Left lung (tissue), 4 donors: ENCODE measurements at regions not wholly inside any gene's neighbourhood (a gene's known extent, or its start where the extent isn't known, plus 50 kb on each side); places are given as distances from the start of the nearest gene placed in this dataset.

Experiments
- ATAC-seq: fragments of 200-7000 bp; cut with Tn5 transposase; one replicate; pipeline ENCODE4 v1.9.1; 2020; ENCODE audit warnings: moderate library complexity
- DNase-seq, 4 donors: peaks; one replicate each; pipeline ENCODE4 v3.0.0-alpha.2; 2013 to 2020
- H3K27ac ChIP-seq, 2 donors: fragments of 200-600 bp; sonication (generic) in 1 of 2; one replicate each; pipeline versions ENCODE4 v1.5.0 to v1.8.0; 2020 to 2021
- H3K27me3 ChIP-seq, 2 donors: fragments of 200-600 bp; sonication (generic) in 1 of 2; one replicate each; pipeline versions ENCODE4 v1.5.0 to v1.8.0; 2020 to 2021
- H3K36me3 ChIP-seq, 2 donors: fragments of 200-600 bp; sonication (generic) in 1 of 2; one replicate each; pipeline versions ENCODE4 v1.5.0 to v1.8.0; 2020 to 2021
- H3K4me1 ChIP-seq, 2 donors: fragments of 200-600 bp; one replicate each; pipeline ENCODE4 v1.8.0; 2021
- H3K4me3 ChIP-seq, 2 donors: fragments of 200-600 bp; sonication (generic) in 1 of 2; one replicate each; pipeline versions ENCODE4 v1.5.0 to v1.8.0; 2020 to 2021; ENCODE audit warnings: mild to moderate bottlenecking in 1 of 2
- H3K9me3 ChIP-seq, 2 donors: fragments of 200-600 bp; sonication (generic) in 1 of 2; one replicate each; pipeline versions ENCODE4 v1.5.0 to v1.8.0; 2020 to 2021
- intact Hi-C, 2 donors: fragments of 100-400 bp; cut with DNase I; formaldehyde crosslinking; loops; one replicate each; pipeline versions ENCODE4 v1.11.2 to v1.14.2; 2022
- TF ChIP-seq, protein P1 (sequence below), 2 donors: fragments of 200-600 bp; sonication (generic) in 1 of 2; IDR thresholded peaks; one replicate each; pipeline versions ENCODE4 v1.5.0 to v1.8.0; 2021; ENCODE audit warnings: antibody characterized with exemption in 2 of 2
- donor health status: DM: no; HTN: yes; CAD: no.
- donor health status: DM: no; HTN: no; CAD: no.

DNA sequence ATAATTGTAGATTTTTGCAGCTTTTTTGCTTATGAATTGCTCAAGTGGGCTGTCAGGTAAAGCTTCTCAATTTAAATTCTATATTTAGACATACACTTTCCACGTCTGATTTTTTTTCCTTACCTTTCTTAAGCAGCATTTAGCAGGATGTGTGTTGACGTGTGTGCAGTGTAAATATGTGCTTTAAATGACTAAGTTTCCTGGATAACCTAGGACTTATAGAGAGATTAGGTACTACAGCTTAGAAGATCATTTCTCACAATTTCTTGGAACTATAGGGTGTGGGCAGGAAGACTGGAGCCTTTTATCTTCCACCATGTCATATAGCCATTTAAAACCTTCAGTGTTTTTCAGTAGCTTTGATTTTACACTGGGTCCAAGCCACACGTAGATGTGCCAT is 263.5 kb downstream of the NOVA1 start:
- TF ChIP-seq, protein P1, sequence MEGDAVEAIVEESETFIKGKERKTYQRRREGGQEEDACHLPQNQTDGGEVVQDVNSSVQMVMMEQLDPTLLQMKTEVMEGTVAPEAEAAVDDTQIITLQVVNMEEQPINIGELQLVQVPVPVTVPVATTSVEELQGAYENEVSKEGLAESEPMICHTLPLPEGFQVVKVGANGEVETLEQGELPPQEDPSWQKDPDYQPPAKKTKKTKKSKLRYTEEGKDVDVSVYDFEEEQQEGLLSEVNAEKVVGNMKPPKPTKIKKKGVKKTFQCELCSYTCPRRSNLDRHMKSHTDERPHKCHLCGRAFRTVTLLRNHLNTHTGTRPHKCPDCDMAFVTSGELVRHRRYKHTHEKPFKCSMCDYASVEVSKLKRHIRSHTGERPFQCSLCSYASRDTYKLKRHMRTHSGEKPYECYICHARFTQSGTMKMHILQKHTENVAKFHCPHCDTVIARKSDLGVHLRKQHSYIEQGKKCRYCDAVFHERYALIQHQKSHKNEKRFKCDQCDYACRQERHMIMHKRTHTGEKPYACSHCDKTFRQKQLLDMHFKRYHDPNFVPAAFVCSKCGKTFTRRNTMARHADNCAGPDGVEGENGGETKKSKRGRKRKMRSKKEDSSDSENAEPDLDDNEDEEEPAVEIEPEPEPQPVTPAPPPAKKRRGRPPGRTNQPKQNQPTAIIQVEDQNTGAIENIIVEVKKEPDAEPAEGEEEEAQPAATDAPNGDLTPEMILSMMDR (IDR thresholded peaks at IDR 0.05), result no peak
- no peaks in the 10 kb centered on the region for H3K4me1 ChIP-seq
- no peaks in the 10 kb centered on the region for H3K9me3 ChIP-seq
- no peaks in the 10 kb centered on the region for H3K36me3 ChIP-seq
- H3K27me3 ChIP-seq, result no peaks in the 10 kb centered on the region
- intact Hi-C loops, result no loop called here
- ATAC-seq, result no peak
- no peak overlapping the region for H3K27ac ChIP-seq
- no peak for DNase-seq
- H3K4me3 ChIP-seq, result no peak overlapping the region

DNA sequence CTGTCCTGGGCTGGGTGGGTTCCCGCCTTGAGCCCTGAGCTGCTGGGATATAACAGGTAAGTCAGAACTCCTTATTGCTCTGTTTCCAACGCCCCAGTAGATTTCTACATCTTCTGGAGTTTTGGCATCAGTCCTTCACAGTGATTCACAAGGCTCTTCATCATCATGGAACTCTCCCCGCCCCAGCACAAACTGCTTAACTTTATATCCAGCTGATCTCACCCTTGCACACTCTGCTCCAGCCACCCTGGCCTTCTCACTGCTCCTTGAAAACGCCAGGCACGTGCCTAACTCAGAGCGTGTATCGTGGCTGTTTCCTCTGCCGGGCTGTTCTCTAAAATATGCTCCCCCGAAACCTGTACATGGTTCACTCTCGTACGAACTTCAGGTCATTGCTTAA is 264.9 kb downstream of the NOVA1 start:
- no peaks in the 10 kb centered on the region for H3K27me3 ChIP-seq
- H3K36me3 ChIP-seq, result no peaks in the 10 kb centered on the region
- no peak overlapping the region for H3K27ac ChIP-seq
- no peaks in the 10 kb centered on the region for H3K4me1 ChIP-seq
- H3K4me3 ChIP-seq, result no peak overlapping the region
- no peaks in the 10 kb centered on the region for H3K9me3 ChIP-seq
- DNase-seq, result peak in 1 of 4 donors; percentile 15
- ATAC-seq, result no peak
- intact Hi-C loops, result no loop called here
- TF ChIP-seq, protein P1 (IDR thresholded peaks at IDR 0.05), result no peak

DNA sequence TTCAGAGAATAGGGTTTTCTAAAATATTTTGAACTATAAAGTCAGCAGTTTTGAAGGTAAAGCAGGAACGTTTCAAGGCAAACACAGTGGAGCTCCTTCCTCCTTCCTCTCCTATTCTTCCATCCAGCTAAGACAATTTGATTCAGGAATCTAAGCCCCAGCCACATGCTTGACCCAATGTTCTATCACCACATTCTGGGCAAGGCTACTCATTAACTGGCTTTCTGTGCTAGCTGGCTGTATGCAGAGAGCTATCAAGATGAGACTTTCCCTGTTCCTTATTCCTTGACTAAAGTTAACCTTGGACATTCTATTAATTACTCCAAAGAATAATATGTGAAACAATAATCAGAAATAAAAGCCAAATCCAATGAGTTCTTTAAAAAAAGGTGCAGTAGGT is 266.9 kb downstream of the NOVA1 start:
- TF ChIP-seq, protein P1 (IDR thresholded peaks at IDR 0.05), result no peak
- no peaks in the 10 kb centered on the region for H3K27me3 ChIP-seq
- no peaks in the 10 kb centered on the region for H3K4me1 ChIP-seq
- no peak overlapping the region for H3K27ac ChIP-seq
- no peaks in the 10 kb centered on the region for H3K9me3 ChIP-seq
- H3K4me3 ChIP-seq, result no peak overlapping the region
- H3K36me3 ChIP-seq, result no peaks in the 10 kb centered on the region
- ATAC-seq, result no peak
- DNase-seq, result no peak
- intact Hi-C loops, result no loop called here

DNA sequence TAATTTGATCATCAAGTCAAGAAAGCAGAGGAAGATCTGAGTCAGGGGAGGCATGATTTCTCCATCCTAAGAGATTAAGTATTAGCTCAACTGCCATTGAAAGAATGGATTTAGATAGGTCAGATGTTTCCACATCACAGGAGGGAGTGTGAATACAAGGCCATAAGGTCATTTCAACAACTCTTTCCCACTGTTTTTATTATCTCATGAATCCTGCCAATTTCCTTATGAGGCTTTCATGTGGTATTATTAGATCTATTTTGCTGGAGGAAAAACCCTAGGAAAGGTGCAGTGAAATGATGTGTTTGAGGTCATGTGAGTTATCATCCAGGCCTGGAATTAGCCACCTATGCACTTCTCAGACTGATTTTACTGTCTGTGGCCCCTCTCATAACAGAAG is 269.0 kb downstream of the NOVA1 start:
- Histone ChIP-seq H3K27me3 (no peaks in the 10 kb centered on the region), H3K4me1 (no peaks in the 10 kb centered on the region), H3K27ac (no peak overlapping the region), H3K4me3 (no peak overlapping the region), H3K36me3 (no peaks in the 10 kb centered on the region), H3K9me3 (no peaks in the 10 kb centered on the region)
- TF ChIP-seq, protein P1 (IDR thresholded peaks at IDR 0.05), result no peak
- ATAC-seq (no peak), DNase-seq (no peak)
- intact Hi-C loops, result no loop called here

DNA sequence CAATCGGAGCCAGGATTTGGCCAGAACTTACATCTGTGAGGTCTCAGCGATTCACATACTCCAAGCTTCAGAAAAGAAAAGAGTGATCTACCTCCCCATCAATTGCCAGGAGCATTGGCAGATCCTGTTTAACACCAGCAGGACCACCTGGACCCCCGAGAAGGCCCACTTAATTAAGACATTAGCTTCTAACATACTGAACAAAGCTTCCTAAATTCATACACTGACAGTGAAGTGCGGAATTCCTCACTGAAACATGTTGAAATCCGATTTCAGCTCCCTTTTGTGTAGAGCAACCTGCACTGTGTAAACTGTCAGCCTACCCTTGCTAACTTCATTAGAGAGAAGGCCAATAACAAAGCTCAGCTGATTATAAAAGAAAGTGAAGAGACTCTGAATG is 274.0 kb downstream of the NOVA1 start:
- H3K4me1 ChIP-seq, result no peaks in the 10 kb centered on the region
- intact Hi-C loops, result no loop called here
- no peaks in the 10 kb centered on the region for H3K9me3 ChIP-seq
- no peaks in the 10 kb centered on the region for H3K27me3 ChIP-seq
- no peaks in the 10 kb centered on the region for H3K36me3 ChIP-seq
- ATAC-seq (no peak), DNase-seq (peak in 2 of 4 donors; percentile 12)
- no peak overlapping the region for H3K4me3 ChIP-seq
- TF ChIP-seq, protein P1 (IDR thresholded peaks at IDR 0.05), result no peak
- no peak overlapping the region for H3K27ac ChIP-seq
